ENCODE measurements at regions not wholly inside any gene's neighbourhood (a gene's known extent, or its start where the extent isn't known, plus 50 kb on each side); places are given as distances from the start of the nearest gene placed in this dataset.
"Not testable (repeated sequence)": the region's sequence is repeated elsewhere in the genome, so short reads cannot be mapped to it uniquely, and the experiment has no call there.

GRCh38 chr11:25633230-25633629 is 698.7 kb upstream of the ANO3 start:
- Histone ChIP-seq H3K4me2 (ENCODE audit: low read length) (no peak overlapping the region), H3K9me3 (ENCODE audit: control insufficient read depth in 1 of 2, insufficient read depth in 1 of 2, low read depth in 1 of 2, low read length in 2 of 2) (peaks cover 0 to 8% of the 10 kb centered on the region in 2 experiments; a peak in 1 of 4 replicates), H3K4me3 (replicated peaks in 1 of 2; ENCODE audit: low read depth in 1 of 2, low read length in 2 of 2) (no peak overlapping the region), H3K27me3 (ENCODE audit: insufficient read depth, low read length) (no peaks in the 10 kb centered on the region), H3K9ac (ENCODE audit: low read length) (no peak overlapping the region), H3K4me1 (ENCODE audit: control insufficient read depth in 1 of 2, insufficient read depth in 2 of 2, low read length in 2 of 2) (no peaks in the 10 kb centered on the region), H3K9me2 (ENCODE audit: insufficient read depth) (no peaks in the 10 kb centered on the region), H4K20me1 (ENCODE audit: insufficient read depth) (no peaks in the 10 kb centered on the region), H3K27ac (ENCODE audit: low read depth, low read length) (no peak overlapping the region), H2AFZ (ENCODE audit: low read depth, low read length, poor library complexity, severe bottlenecking) (no peak overlapping the region), H3K36me3 (ENCODE audit: control insufficient read depth in 1 of 2, insufficient read depth in 2 of 2, low read length in 2 of 2) (no peaks in the 10 kb centered on the region), H3K79me2 (ENCODE audit: insufficient read depth, low read length) (no peaks in the 10 kb centered on the region)
- no TSS peak for BruUV-seq (replicated peaks)
- DNase-seq (ENCODE audit: low read depth, low spot score), result no peak
- POLR2A ChIA-PET, result no interaction called here
- no peak for ATAC-seq
- intact Hi-C loops (cut with micrococcal nuclease), result no loop called here
- TF ChIP-seq CEBPB (IDR thresholded peaks at IDR 0.05; ENCODE audit: low read depth) (no peak), CBX3 (IDR thresholded peaks at IDR 0.05; ENCODE audit: low read depth) (no peak), TCF7L2 (IDR thresholded peaks at IDR 0.05; ENCODE audit: borderline replicate concordance, extremely low read depth, insufficient read depth, insufficient read length) (no peak), FOSL1 (IDR thresholded peaks at IDR 0.05; ENCODE audit: low read depth) (no peak), EZH2phosphoT487 (IDR thresholded peaks at IDR 0.05; ENCODE audit: borderline replicate concordance) (no peak), ZNF274 (IDR thresholded peaks at IDR 0.05; ENCODE audit: low read depth, low read length) (no peak), ELF1 (IDR thresholded peaks at IDR 0.05; ENCODE audit: borderline replicate concordance, low read depth) (no peak), CTCF (IDR thresholded peaks at IDR 0.05 in 2 of 3, conservative IDR thresholded peaks at IDR 0.05 in 1 of 3; ENCODE audit: borderline replicate concordance in 1 of 3, insufficient read depth in 1 of 3, low read depth in 2 of 3, low read length in 2 of 3) (no peak)
- RAD21 ChIA-PET (ENCODE audit: low non-redundant PET in 1 of 2, low total read pairs in 2 of 2, uncharacterized antibody in 2 of 2, unreplicated experiment in 2 of 2), result no interaction called here
- CTCF ChIA-PET, result no interaction called here

GRCh38 chr11:25649220-25649619 is 682.7 kb upstream of the ANO3 start:
- DNase-seq (ENCODE audit: low read depth, low spot score); RAD21 ChIA-PET (ENCODE audit: low non-redundant PET in 1 of 2, low total read pairs in 2 of 2, uncharacterized antibody in 2 of 2, unreplicated experiment in 2 of 2); H3K4me3 ChIP-seq (replicated peaks in 1 of 2; ENCODE audit: low read depth in 1 of 2, low read length in 2 of 2); H3K27me3 ChIP-seq (ENCODE audit: insufficient read depth, low read length); H3K4me2 ChIP-seq (ENCODE audit: low read length); H3K4me1 ChIP-seq (ENCODE audit: control insufficient read depth in 1 of 2, insufficient read depth in 2 of 2, low read length in 2 of 2); H3K9ac ChIP-seq (ENCODE audit: low read length); ATAC-seq; POLR2A ChIA-PET; CTCF ChIA-PET; intact Hi-C loops (cut with micrococcal nuclease); H3K36me3 ChIP-seq (ENCODE audit: control insufficient read depth in 1 of 2, insufficient read depth in 2 of 2, low read length in 2 of 2); H3K27ac ChIP-seq (ENCODE audit: low read depth, low read length); H2AFZ ChIP-seq (ENCODE audit: low read depth, low read length, poor library complexity, severe bottlenecking); H3K79me2 ChIP-seq (ENCODE audit: insufficient read depth, low read length); H3K9me2 ChIP-seq (ENCODE audit: insufficient read depth); BruUV-seq (replicated peaks); H4K20me1 ChIP-seq (ENCODE audit: insufficient read depth): not testable (repeated sequence)
- H3K9me3 ChIP-seq (ENCODE audit: control insufficient read depth in 1 of 2, insufficient read depth in 1 of 2, low read depth in 1 of 2, low read length in 2 of 2), result peaks cover 8 to 12% of the 10 kb centered on the region in 2 experiments; a peak in 2 of 4 replicates

All from HCT116 (cell line).